ENCODE measurements at regions not wholly inside any gene's neighbourhood (a gene's known extent, or its start where the extent isn't known, plus 50 kb on each side); places are given as distances from the start of the nearest gene placed in this dataset.

GRCh38 chr16:48479955-48480354, 94.7 kb upstream of the SIAH1 start:
- H3K27ac ChIP-seq (ENCODE audit: low read depth in 1 of 2, low read length in 2 of 2): no peak overlapping the region
- no peaks in the 10 kb centered on the region for H3K36me3 ChIP-seq (ENCODE audit: insufficient read depth, low read length)
- H3K9me3 Mint-ChIP-seq: peaks cover 4% of the 10 kb centered on the region
- H3K36me3 Mint-ChIP-seq (ENCODE audit: low read depth): no peaks in the 10 kb centered on the region
- H3K4me1 ChIP-seq (ENCODE audit: insufficient read depth, low read length): no peaks in the 10 kb centered on the region
- TF ChIP-seq CTCF (IDR thresholded peaks at IDR 0.05): no peak
- H3K4me3 ChIP-seq (ENCODE audit: low read length): no peak overlapping the region
- H3K27ac Mint-ChIP-seq: no peak overlapping the region
- no peaks in the 10 kb centered on the region for H3K27me3 ChIP-seq (ENCODE audit: control insufficient read depth in 1 of 2, insufficient read depth in 2 of 2, low read length in 2 of 2)
- ChIA-PET CTCF (no interaction called here), POLR2A (no interaction called here)
- H3K4me3 Mint-ChIP-seq: no peak overlapping the region
- DNase-seq (no peak), ATAC-seq (ENCODE audit: poor library complexity) (no peak)
- peaks cover 23% of the 10 kb centered on the region for H3K27me3 Mint-ChIP-seq
- peaks cover 0 to 8% of the 10 kb centered on the region in 2 experiments for H3K9me3 ChIP-seq (ENCODE audit: control insufficient read depth in 1 of 2, insufficient read depth in 1 of 2, low read length in 2 of 2)
- H3K4me1 Mint-ChIP-seq (ENCODE audit: low read depth): no peaks in the 10 kb centered on the region
- intact Hi-C loops (cut with DNase I, micrococcal nuclease): no loop called here

- intact Hi-C loops (cut with DNase I, micrococcal nuclease): no loop called here
- POLR2A ChIA-PET: no interaction called here
- H3K36me3 Mint-ChIP-seq (ENCODE audit: low read depth): no peaks in the 10 kb centered on the region
- no peaks in the 10 kb centered on the region for H3K4me1 Mint-ChIP-seq (ENCODE audit: low read depth)
- H3K36me3 ChIP-seq (ENCODE audit: insufficient read depth, low read length): no peaks in the 10 kb centered on the region
- no peak overlapping the region for H3K27ac Mint-ChIP-seq
- peaks cover 0 to 8% of the 10 kb centered on the region in 2 experiments for H3K9me3 ChIP-seq (ENCODE audit: control insufficient read depth in 1 of 2, insufficient read depth in 1 of 2, low read length in 2 of 2)
- no peaks in the 10 kb centered on the region for H3K27me3 ChIP-seq (ENCODE audit: control insufficient read depth in 1 of 2, insufficient read depth in 2 of 2, low read length in 2 of 2)
- TF ChIP-seq CTCF (IDR thresholded peaks at IDR 0.05): no peak
- peaks cover 4% of the 10 kb centered on the region for H3K9me3 Mint-ChIP-seq
- no peak overlapping the region for H3K4me3 Mint-ChIP-seq
- no peak overlapping the region for H3K4me3 ChIP-seq (ENCODE audit: low read length)
- no peaks in the 10 kb centered on the region for H3K4me1 ChIP-seq (ENCODE audit: insufficient read depth, low read length)
- DNase-seq (no peak), ATAC-seq (ENCODE audit: poor library complexity) (no peak)
- CTCF ChIA-PET: no interaction called here
- H3K27ac ChIP-seq (ENCODE audit: low read depth in 1 of 2, low read length in 2 of 2): no peak overlapping the region
- H3K27me3 Mint-ChIP-seq: peaks cover 23% of the 10 kb centered on the region
These were observed 94.1 kb upstream of the SIAH1 start for GRCh38 chr16:48479329-48479728.

- Histone ChIP-seq H3K36me3 (ENCODE audit: insufficient read depth, low read length) (no peaks in the 10 kb centered on the region), H3K9me3 (ENCODE audit: control insufficient read depth in 1 of 2, insufficient read depth in 1 of 2, low read length in 2 of 2) (peaks cover 0 to 4% of the 10 kb centered on the region in 2 experiments), H3K4me1 (ENCODE audit: insufficient read depth, low read length) (no peaks in the 10 kb centered on the region), H3K27ac (ENCODE audit: low read depth in 1 of 2, low read length in 2 of 2) (no peak overlapping the region), H3K4me3 (ENCODE audit: low read length) (no peak overlapping the region), H3K27me3 (ENCODE audit: control insufficient read depth in 1 of 2, insufficient read depth in 2 of 2, low read length in 2 of 2) (no peaks in the 10 kb centered on the region)
- Mint-ChIP-seq H3K27me3 (peaks cover 23% of the 10 kb centered on the region), H3K9me3 (peaks cover 2% of the 10 kb centered on the region), H3K36me3 (ENCODE audit: low read depth) (no peaks in the 10 kb centered on the region), H3K27ac (no peak overlapping the region), H3K4me3 (no peak overlapping the region), H3K4me1 (ENCODE audit: low read depth) (no peaks in the 10 kb centered on the region)
- ATAC-seq (ENCODE audit: poor library complexity) (no peak), DNase-seq (no peak)
- CTCF ChIA-PET: no interaction called here
- intact Hi-C loops (cut with DNase I, micrococcal nuclease): no loop called here
- no peak for TF ChIP-seq CTCF (IDR thresholded peaks at IDR 0.05)
- POLR2A ChIA-PET: no interaction called here
These were observed 93.2 kb upstream of the SIAH1 start for GRCh38 chr16:48478393-48478792.
